Hepatic stellate cell (primary cell): ENCODE measurements at regions not wholly inside any gene's neighbourhood (a gene's known extent, or its start where the extent isn't known, plus 50 kb on each side); places are given as distances from the start of the nearest gene placed in this dataset.
A peak's percentile ranks its signal among the peaks of the same experiment; 100 is the strongest.
"Not testable (repeated sequence)": the region's sequence is repeated elsewhere in the genome, so short reads cannot be mapped to it uniquely, and the experiment has no call there.

Source experiments
- DNase-seq: peaks from one replicate; pipeline ENCODE4 v3.0.0; 2011; ENCODE audit warnings: low spot score

GRCh38 chr2:146970981-146971380, 873.8 kb upstream of the ACVR2A start:
- not testable (repeated sequence) for DNase-seq

GRCh38 chr2:146969703-146970102, 875.1 kb upstream of the ACVR2A start:
- not testable (repeated sequence) for DNase-seq

GRCh38 chr2:146964494-146964893, 880.3 kb upstream of the ACVR2A start:
- no peak for DNase-seq

GRCh38 chr2:146954544-146954943, 890.3 kb upstream of the ACVR2A start:
- DNase-seq: no peak

GRCh38 chr2:146952696-146953095, 892.1 kb upstream of the ACVR2A start:
- DNase-seq: no peak

- no peak for DNase-seq
These were observed 893.9 kb upstream of the ACVR2A start for GRCh38 chr2:146950911-146951310.

GRCh38 chr2:146950361-146950760, 894.5 kb upstream of the ACVR2A start:
- no peak for DNase-seq

GRCh38 chr2:146949400-146949799, 895.4 kb upstream of the ACVR2A start:
- DNase-seq: no peak

GRCh38 chr2:146944601-146945000, 900.2 kb upstream of the ACVR2A start:
- DNase-seq: no peak

- no peak for DNase-seq
These were observed 904.7 kb upstream of the ACVR2A start for GRCh38 chr2:146939991-146940685.

GRCh38 chr2:146934921-146935320, 909.9 kb upstream of the ACVR2A start:
- DNase-seq: no peak

GRCh38 chr2:146931109-146931508, 913.7 kb upstream of the ACVR2A start:
- no peak for DNase-seq

- DNase-seq: peak; percentile 21
These were observed 917.6 kb upstream of the ACVR2A start for GRCh38 chr2:146927080-146927711.

GRCh38 chr2:146918280-146918679, 926.5 kb upstream of the ACVR2A start:
- DNase-seq: no peak

- DNase-seq: no peak
These were observed 927.3 kb upstream of the ACVR2A start for GRCh38 chr2:146917431-146918042.

GRCh38 chr2:146916914-146917313, 927.9 kb upstream of the ACVR2A start:
- DNase-seq: no peak

GRCh38 chr2:146913476-146913875, 931.4 kb upstream of the ACVR2A start:
- DNase-seq: no peak

GRCh38 chr2:146912536-146912935, 932.3 kb upstream of the ACVR2A start:
- no peak for DNase-seq

GRCh38 chr2:146908776-146909175, 936.1 kb upstream of the ACVR2A start:
- DNase-seq: no peak

GRCh38 chr2:146898083-146898482, 946.7 kb upstream of the ACVR2A start:
- no peak for DNase-seq

- DNase-seq: no peak
These were observed 950.3 kb upstream of the ACVR2A start for GRCh38 chr2:146894514-146894913.

- no peak for DNase-seq
These were observed 951.3 kb upstream of the ACVR2A start for GRCh38 chr2:146893500-146894041.

- no peak for DNase-seq
These were observed 954.3 kb upstream of the ACVR2A start for GRCh38 chr2:146890491-146890890.
